ENCODE measurements at regions not wholly inside any gene's neighbourhood (a gene's known extent, or its start where the extent isn't known, plus 50 kb on each side); places are given as distances from the start of the nearest gene placed in this dataset.

- TF ChIP-seq GATA2 (IDR thresholded peaks at IDR 0.05; ENCODE audit: low read depth, low read length) (no peak), GATA3 (IDR thresholded peaks at IDR 0.05; ENCODE audit: low read depth, low read length) (no peak)
These were observed 1853.6 kb upstream of the LRRTM1 start for GRCh38 chr2:82158150-82158549.

Data from SH-SY5Y (cell line).